IMR-90 (cell line): ENCODE measurements at regions not wholly inside any gene's neighbourhood (a gene's known extent, or its start where the extent isn't known, plus 50 kb on each side); places are given as distances from the start of the nearest gene placed in this dataset.

Experiments used
- ATAC-seq: fragments of 200-7000 bp; cut with Tn5 transposase; 2 replicates; pipeline ENCODE4 v1.9.1; 2020; ENCODE audit warnings: low read depth, mild to moderate bottlenecking, moderate library complexity
- BruUV-seq: library from RNA; stranded (reverse); fragments of 400-500 nt; replicated peaks from 2 replicates; lab custom pipeline; 2021; lab: Mats Ljungman, UMichigan
- CTCF ChIA-PET: fragments of 300-600 bp; formaldehyde crosslinking; extraction: SDS; loops from one replicate; lab custom pipeline; 2021; ENCODE audit warnings: antibody characterized with exemption; lab: Yijun Ruan, JAX
- POLR2A ChIA-PET: fragments of 300-600 bp; sonication (Branson Sonifier 250); formaldehyde crosslinking; loops from one replicate; lab custom pipeline; 2022; ENCODE audit warnings: antibody characterized with exemption; ENCODE audit not compliant: unreplicated experiment; lab: Charles Lee
- DNase-seq: peaks from one replicate; pipeline ENCODE4 v3.0.0; 2013
- H2AFZ ChIP-seq: replicated peaks from 2 replicates; pipeline ENCODE3; 2013; ENCODE audit warnings: low read length, mild to moderate bottlenecking; ENCODE audit not compliant: poor library complexity
- H2AK5ac ChIP-seq: 2 replicates; pipeline ENCODE4 v1.6.1; 2013; ENCODE audit warnings: low read depth, low read length, inconsistent platforms
- H2AK9ac ChIP-seq: replicated peaks from 2 replicates; pipeline ENCODE3; 2013; ENCODE audit warnings: mild to moderate bottlenecking, low read depth, low read length, moderate library complexity; ENCODE audit not compliant: poor library complexity
- H2BK120ac ChIP-seq: 2 replicates; pipeline ENCODE4 v1.6.1; 2013; ENCODE audit warnings: low read depth, low read length, inconsistent platforms
- H2BK15ac ChIP-seq: 3 replicates; pipeline ENCODE4 v1.6.1; 2013; ENCODE audit warnings: low read depth, low read length, inconsistent platforms
- H2BK20ac ChIP-seq: 2 replicates; pipeline ENCODE4 v1.6.1; 2013; ENCODE audit warnings: low read depth, mild to moderate bottlenecking, inconsistent platforms, low read length, moderate library complexity
- H2BK5ac ChIP-seq: 2 replicates; pipeline ENCODE4 v1.6.1; 2013; ENCODE audit warnings: mild to moderate bottlenecking, low read depth, low read length, inconsistent platforms; ENCODE audit not compliant: poor library complexity, severe bottlenecking
- H3K14ac ChIP-seq: replicated peaks from 2 replicates; pipeline ENCODE4 v1.6.1; 2013; ENCODE audit warnings: low read depth, low read length, inconsistent platforms
- H3K18ac ChIP-seq: 2 replicates; pipeline ENCODE4 v1.6.1; 2013; ENCODE audit warnings: low read depth, low read length, control low read depth
- H3K23ac ChIP-seq: 2 replicates; pipeline ENCODE4 v1.6.1; 2013; ENCODE audit warnings: low read depth, low read length, inconsistent platforms
- H3K27ac ChIP-seq: 2 replicates; pipeline ENCODE4 v1.5.1; 2013; ENCODE audit warnings: mild to moderate bottlenecking, control low read depth, low read length; ENCODE audit not compliant: insufficient read depth
- H3K27me3 ChIP-seq: 2 replicates; pipeline ENCODE4 v1.6.1; 2013; ENCODE audit warnings: low read length; ENCODE audit not compliant: control insufficient read depth, insufficient read depth
- H3K36me3 ChIP-seq: 2 replicates; pipeline ENCODE4 v1.6.1; 2013; ENCODE audit warnings: low read length, mixed read lengths; ENCODE audit not compliant: control insufficient read depth, insufficient read depth
- H3K4ac ChIP-seq: 2 replicates; pipeline ENCODE4 v1.6.1; 2013; ENCODE audit warnings: low read depth, low read length, inconsistent platforms
- H3K4me1 ChIP-seq: 2 replicates; pipeline ENCODE4 v1.6.1; 2013; ENCODE audit warnings: low read length, mixed read lengths; ENCODE audit not compliant: control insufficient read depth, insufficient read depth
- H3K4me2 ChIP-seq: 2 replicates; pipeline ENCODE4 v1.6.1; 2013; ENCODE audit warnings: low read depth, mild to moderate bottlenecking, control low read depth, low read length, moderate library complexity
- H3K4me3 ChIP-seq: 2 replicates; pipeline ENCODE4 v1.5.1; 2013; ENCODE audit warnings: low read depth, mild to moderate bottlenecking, control low read depth, low read length, moderate library complexity; ENCODE audit not compliant: insufficient read depth
- H3K56ac ChIP-seq: 2 replicates; pipeline ENCODE4 v1.6.1; 2013; ENCODE audit warnings: low read length, inconsistent platforms; ENCODE audit not compliant: insufficient read depth; ENCODE audit errors: extremely low read depth
- H3K79me1 ChIP-seq, 2 experiments: 2 replicates each; pipeline ENCODE4 v1.6.1; 2013; ENCODE audit warnings: low read length in 2 of 2, inconsistent platforms in 1 of 2, low read depth in 1 of 2
- H3K9ac ChIP-seq: 2 replicates; pipeline ENCODE4 v1.6.1; 2013; ENCODE audit warnings: low read depth, low read length, control low read depth
- H3K9me1 ChIP-seq: 2 replicates; pipeline ENCODE4 v1.6.1; 2013; ENCODE audit warnings: low read length, inconsistent platforms; ENCODE audit not compliant: insufficient read depth
- H3K9me3 ChIP-seq: 2 replicates; pipeline ENCODE4 v1.6.1; 2013; ENCODE audit warnings: low read length; ENCODE audit not compliant: control insufficient read depth, insufficient read depth
- H4K20me1 ChIP-seq: 2 replicates; pipeline ENCODE4 v1.6.1; 2013; ENCODE audit warnings: low read length, inconsistent platforms; ENCODE audit not compliant: insufficient read depth
- H4K5ac ChIP-seq: 2 replicates; pipeline ENCODE4 v1.6.1; 2013; ENCODE audit warnings: mild to moderate bottlenecking, low read depth, low read length, control low read depth
- H4K8ac ChIP-seq, 2 experiments: 2 replicates each; pipeline ENCODE4 v1.6.1; 2013; ENCODE audit warnings: low read depth in 2 of 2, low read length in 2 of 2, control low read depth in 1 of 2, inconsistent platforms in 1 of 2
- H4K91ac ChIP-seq: 2 replicates; pipeline ENCODE4 v1.6.1; 2013; ENCODE audit warnings: low read depth, low read length, inconsistent platforms; ENCODE audit not compliant: insufficient read depth
- BHLHE40 ChIP-seq: fragments of 150-350 bp; IDR thresholded peaks from 2 replicates; pipeline ENCODE4 v1.6.1; 2016; ENCODE audit warnings: mild to moderate bottlenecking, low read depth, low read length
- CEBPB ChIP-seq: IDR thresholded peaks from 2 replicates; pipeline ENCODE4 v1.6.1; 2012; ENCODE audit warnings: low read depth, low read length, improper control_type of control experiment
- CTCF ChIP-seq: conservative IDR thresholded peaks from 2 replicates; pipeline ENCODE4 v1.5.1; 2012; ENCODE audit warnings: mild to moderate bottlenecking, low read depth, low read length, improper control_type of control experiment
- FOS ChIP-seq: fragments of 150-350 bp; IDR thresholded peaks from 2 replicates; pipeline ENCODE4 v1.6.1; 2016; ENCODE audit warnings: low read depth, low read length
- MAZ ChIP-seq: IDR thresholded peaks from 2 replicates; pipeline ENCODE4 v1.6.1; 2012; ENCODE audit warnings: low read depth, mild to moderate bottlenecking, low read length, improper control_type of control experiment, moderate library complexity, borderline replicate concordance
- NFE2L2 ChIP-seq: fragments of 150-350 bp; IDR thresholded peaks from 2 replicates; pipeline ENCODE4 v1.6.1; 2016; ENCODE audit warnings: low read depth, mild to moderate bottlenecking, low read length
- SMC3 ChIP-seq: fragments of 150-350 bp; IDR thresholded peaks from 2 replicates; pipeline ENCODE4 v1.6.1; 2016; ENCODE audit warnings: low read depth, mild to moderate bottlenecking, antibody characterized with exemption, low read length, moderate library complexity
- WGBS, 2 experiments: methylation state at CpG; one replicate each; pipeline versions ENCODE4 v1.1.5 to v1.1.7; 2013; ENCODE audit warnings: missing lambda C conversion rate in 2 of 2; ENCODE audit not compliant: insufficient read length in 1 of 2; ENCODE audit errors: extremely low coverage in 2 of 2; 5-methylcytosine and 5-hydroxymethylcytosine counted together
- dilution Hi-C: fragments of 300-500 bp; cut with HindIII; formaldehyde crosslinking; loops from one replicate; pipeline ENCODE4 v1.14.3; 2018; ENCODE audit warnings: low sequenced_read_pairs; ENCODE audit not compliant: unreplicated experiment
- in situ Hi-C: fragments of 300-500 bp; cut with MboI; formaldehyde crosslinking; loops from 3 replicates; pipeline ENCODE4 v1.14.3; 2019; ENCODE audit warnings: low sequenced_read_pairs, inconsistent platforms, mixed read lengths
- intact Hi-C: fragments of 100-400 bp; cut with micrococcal nuclease; formaldehyde crosslinking; loops from 2 replicates; pipeline ENCODE4 v1.10.0; 2022
- TF ChIP-seq, protein P1 (sequence below): fragments of 150-350 bp; IDR thresholded peaks from 2 replicates; pipeline ENCODE4 v1.6.1; 2016; ENCODE audit warnings: low read depth, mild to moderate bottlenecking, low read length, moderate library complexity, borderline replicate concordance

DNA sequence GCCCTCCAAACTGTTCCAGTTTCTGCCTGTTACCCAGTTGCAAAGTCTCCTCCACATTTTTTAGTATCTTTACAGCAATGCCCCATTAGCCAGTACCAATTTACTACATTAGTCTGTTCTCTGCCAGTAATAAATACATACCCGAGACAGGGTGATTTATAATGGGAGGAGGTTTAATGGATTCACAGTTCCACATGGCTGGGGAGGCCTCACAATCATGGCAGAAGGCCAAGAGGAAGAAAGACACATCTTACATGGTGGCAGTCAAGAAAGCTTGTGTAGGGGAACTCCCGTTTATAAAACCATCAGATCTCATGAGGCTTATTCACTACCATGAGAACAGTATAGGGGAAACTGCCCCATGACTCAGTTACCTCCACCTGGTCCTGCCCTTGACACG, 600.7 kb upstream of the CDH6 start:
- in situ Hi-C loops (no loop called here), intact Hi-C loops (no loop called here), dilution Hi-C loops (no loop called here)
- Histone ChIP-seq H2BK15ac (no peak overlapping the region), H2BK5ac (no peak overlapping the region), H2BK20ac (no peak overlapping the region), H3K36me3 (no peaks in the 10 kb centered on the region), H2AK5ac (no peak overlapping the region), H3K79me1 (no peaks in the 10 kb centered on the region), H2AK9ac (no peak overlapping the region), H4K5ac (no peak overlapping the region), H3K4me1 (no peaks in the 10 kb centered on the region), H3K9me1 (no peaks in the 10 kb centered on the region), H3K56ac (no peak overlapping the region), H3K9me3 (no peaks in the 10 kb centered on the region), H3K23ac (no peak overlapping the region), H3K4me3 (no peak overlapping the region), H4K91ac (no peak overlapping the region), H3K14ac (no peak overlapping the region), H3K18ac (no peak overlapping the region), H3K9ac (no peak overlapping the region), H4K8ac (no peak overlapping the region), H2BK120ac (no peak overlapping the region), H2AFZ (no peak overlapping the region), H3K4ac (no peak overlapping the region), H4K20me1 (no peaks in the 10 kb centered on the region), H3K4me2 (no peak overlapping the region), H3K27ac (no peak overlapping the region), H3K27me3 (no peaks in the 10 kb centered on the region; the same call in 1 of the 2 replicates)
- ChIA-PET CTCF (no interaction called here), POLR2A (no interaction called here)
- ATAC-seq (no peak), DNase-seq (no peak)
- no CpG with 5 or more reads among the region's 3 CpGs for WGBS, 2 experiments
- no TSS peak for BruUV-seq
- TF ChIP-seq MAZ (no peak), FOS (no peak), NFE2L2 (no peak), SMC3 (no peak), CTCF (no peak), BHLHE40 (no peak), CEBPB (no peak)
- TF ChIP-seq, protein P1, sequence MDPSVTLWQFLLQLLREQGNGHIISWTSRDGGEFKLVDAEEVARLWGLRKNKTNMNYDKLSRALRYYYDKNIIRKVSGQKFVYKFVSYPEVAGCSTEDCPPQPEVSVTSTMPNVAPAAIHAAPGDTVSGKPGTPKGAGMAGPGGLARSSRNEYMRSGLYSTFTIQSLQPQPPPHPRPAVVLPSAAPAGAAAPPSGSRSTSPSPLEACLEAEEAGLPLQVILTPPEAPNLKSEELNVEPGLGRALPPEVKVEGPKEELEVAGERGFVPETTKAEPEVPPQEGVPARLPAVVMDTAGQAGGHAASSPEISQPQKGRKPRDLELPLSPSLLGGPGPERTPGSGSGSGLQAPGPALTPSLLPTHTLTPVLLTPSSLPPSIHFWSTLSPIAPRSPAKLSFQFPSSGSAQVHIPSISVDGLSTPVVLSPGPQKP, result no peak
